ENCODE measurements at regions not wholly inside any gene's neighbourhood (a gene's known extent, or its start where the extent isn't known, plus 50 kb on each side); places are given as distances from the start of the nearest gene placed in this dataset.

GRCh38 chr9:93372391-93372790 is 79.1 kb upstream of the FAM120A start:
- TF ChIP-seq CTCF (IDR thresholded peaks at IDR 0.05), result no peak
- TF ChIP-seq ZFX (IDR thresholded peaks at IDR 0.05; ENCODE audit: borderline replicate concordance), result no peak

Measured in 22Rv1 (cell line).